Epithelial cell of esophagus (primary cell): ENCODE measurements at regions not wholly inside any gene's neighbourhood (a gene's known extent, or its start where the extent isn't known, plus 50 kb on each side); places are given as distances from the start of the nearest gene placed in this dataset.
"Not testable (repeated sequence)": the region's sequence is repeated elsewhere in the genome, so short reads cannot be mapped to it uniquely, and the experiment has no call there.

ENCODE experiments used
- DNase-seq: peaks from one replicate; pipeline ENCODE4 v3.0.0; 2010; ENCODE audit warnings: low read depth
- H3K4me3 ChIP-seq: 2 replicates; pipeline ENCODE4 v1.5.1; 2011; ENCODE audit warnings: mild to moderate bottlenecking, low read length, control low read depth
- CTCF ChIP-seq: IDR thresholded peaks from 2 replicates; pipeline ENCODE4 v1.5.1; 2011; ENCODE audit warnings: low read depth, mild to moderate bottlenecking, low read length, control low read depth, inconsistent platforms; ENCODE audit not compliant: insufficient read depth; ENCODE audit errors: missing control alignments

- no peak for TF ChIP-seq CTCF
- no peak overlapping the region for H3K4me3 ChIP-seq
- DNase-seq: no peak
Observed at GRCh38 chr7:69109879-69110278, 488.4 kb upstream of the AUTS2 start.

DNA sequence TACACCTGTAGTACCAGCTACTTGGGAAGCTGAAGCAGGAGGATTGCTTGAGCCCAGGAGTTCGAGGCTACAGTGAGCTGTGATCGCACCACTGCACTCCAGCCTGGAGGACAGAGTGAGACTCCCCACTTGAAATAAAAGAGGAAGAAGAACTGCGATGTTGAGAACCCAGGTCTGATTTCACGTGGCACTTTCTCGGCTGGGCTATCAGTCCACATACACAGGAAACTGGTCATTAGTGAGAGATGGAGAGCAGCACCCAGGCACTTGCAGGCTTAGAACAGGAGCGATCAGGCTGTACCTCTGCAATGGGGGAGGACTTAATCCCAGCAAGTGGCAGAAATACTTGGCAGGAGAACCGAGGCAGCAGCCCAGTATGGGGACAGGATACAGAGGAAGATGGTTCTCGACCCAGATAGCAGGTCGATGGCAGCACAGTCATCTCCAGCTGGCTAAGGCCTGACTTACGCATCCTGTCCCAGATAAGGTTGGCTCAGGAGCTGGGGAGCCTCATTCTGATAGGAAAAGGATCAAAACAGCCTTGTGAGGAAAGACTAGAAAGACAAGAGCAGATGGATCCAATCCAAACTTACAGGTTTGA lies 487.7 kb upstream of the AUTS2 start:
- no peak overlapping the region for H3K4me3 ChIP-seq
- no peak for TF ChIP-seq CTCF
- no peak for DNase-seq

DNA sequence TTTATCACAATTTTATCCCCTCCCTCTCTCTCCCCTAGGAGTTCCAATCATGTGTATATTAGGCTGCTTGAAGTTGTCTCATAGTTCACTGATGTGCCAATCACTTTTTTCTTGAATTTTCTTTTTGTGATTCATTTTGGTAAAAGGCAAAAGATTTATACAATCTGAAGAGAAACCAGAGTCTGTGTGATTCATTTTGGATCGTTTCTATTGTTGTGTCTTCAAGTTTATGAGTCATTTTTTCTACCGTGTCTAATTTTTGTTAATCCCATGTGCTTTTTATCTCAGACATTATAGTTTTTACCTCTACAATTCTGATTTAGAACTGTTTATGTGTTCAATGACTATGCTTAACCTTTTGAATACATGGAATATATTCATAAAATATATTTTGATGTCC lies 483.9 kb upstream of the AUTS2 start:
- peak; percentile 7 for DNase-seq
- no peak overlapping the region for H3K4me3 ChIP-seq
- TF ChIP-seq CTCF: no peak

DNA sequence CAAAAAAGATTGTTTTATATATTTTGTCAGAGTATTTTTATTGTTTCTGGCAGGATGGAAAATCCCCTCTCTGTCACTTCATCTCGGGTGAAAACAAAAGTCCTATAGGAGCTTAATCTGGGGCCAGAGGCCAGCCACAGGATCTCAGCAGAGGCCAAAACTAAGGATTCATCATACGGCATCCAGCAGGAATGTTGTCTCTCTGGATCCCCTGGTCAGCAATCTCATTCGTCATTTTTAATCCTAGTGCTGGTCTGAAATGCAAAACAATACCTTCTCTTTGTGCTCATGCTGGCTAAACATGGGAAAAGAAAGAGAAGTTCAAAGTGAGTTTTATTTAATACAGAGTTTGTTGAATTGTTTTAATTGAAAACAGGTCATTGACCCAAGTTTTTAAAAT lies 482.5 kb upstream of the AUTS2 start:
- DNase-seq: peak; percentile 16
- H3K4me3 ChIP-seq: no peak overlapping the region
- TF ChIP-seq CTCF: no peak

- H3K4me3 ChIP-seq, DNase-seq: not testable (repeated sequence)
Observed at GRCh38 chr7:69116196-69116595, 482.1 kb upstream of the AUTS2 start.

DNA sequence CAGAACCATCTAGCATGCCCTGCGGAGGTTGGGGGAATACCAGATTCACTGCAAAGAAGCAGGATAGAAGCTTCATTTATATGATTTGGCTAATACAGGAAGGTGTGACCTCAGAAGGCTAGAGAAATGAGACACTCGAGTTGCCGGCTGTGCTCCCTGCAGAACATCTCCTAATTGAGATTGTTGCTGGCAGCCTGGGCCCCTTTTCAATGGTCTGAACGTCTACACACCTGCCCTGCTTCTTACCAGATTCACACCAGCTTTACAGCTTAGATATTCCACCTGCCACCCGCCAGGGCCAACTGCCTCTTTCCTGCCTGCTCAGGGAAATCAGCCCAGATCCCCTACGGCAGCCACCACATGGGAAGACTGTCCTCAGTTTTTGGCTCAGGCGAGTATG lies 475.3 kb upstream of the AUTS2 start:
- no peak for TF ChIP-seq CTCF
- DNase-seq: no peak
- H3K4me3 ChIP-seq: no peak overlapping the region

DNA sequence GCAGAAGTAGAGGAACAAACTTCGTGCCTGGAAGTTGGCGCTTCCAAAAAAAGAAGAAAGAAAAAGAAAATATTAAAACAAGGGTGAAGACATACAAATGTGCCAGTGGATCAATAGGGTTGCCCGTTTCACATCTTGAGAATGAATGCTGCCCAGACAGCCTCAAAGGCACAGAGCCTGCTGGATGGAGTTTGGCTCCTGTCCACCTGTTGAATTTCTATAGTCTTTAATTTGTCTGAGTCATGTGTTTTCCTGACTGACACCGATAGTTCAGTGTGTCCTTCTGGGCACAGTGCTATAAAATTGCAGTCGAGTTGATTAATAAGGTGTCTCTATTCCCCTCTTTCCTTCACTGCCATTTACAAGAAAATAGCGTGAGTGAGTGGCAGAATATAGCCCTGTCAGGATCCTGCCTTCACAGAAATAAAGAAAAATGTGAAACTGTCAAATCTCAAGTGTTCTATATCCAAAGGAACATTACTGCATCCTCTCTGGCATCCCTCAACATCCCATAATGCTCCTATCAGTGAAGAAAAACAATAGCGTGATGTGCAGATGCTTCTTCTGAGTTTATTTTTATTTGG lies 471.3 kb upstream of the AUTS2 start:
- no peak for TF ChIP-seq CTCF
- DNase-seq: no peak

More for the DNA sequence above, 471.3 kb upstream of the AUTS2 start:
- no peak overlapping the region for H3K4me3 ChIP-seq
